Stimulated activated naive CD8-positive, alpha-beta T cell treated with anti-CD3 and anti-CD28 coated beads, Interleukin-15, amount 100 ng/mL, for 72 hours (primary cell): ENCODE measurements at regions not wholly inside any gene's neighbourhood (a gene's known extent, or its start where the extent isn't known, plus 50 kb on each side); places are given as distances from the start of the nearest gene placed in this dataset.
A peak's percentile ranks its signal among the peaks of the same experiment; 100 is the strongest.

Source experiments
- ATAC-seq: fragments of 150-1000 bp; cut with Tn5 transposase; 2 replicates; pipeline ENCODE4 v1.10.0; 2021; ENCODE audit warnings: mild to moderate bottlenecking, moderate library complexity
- DNase-seq, 2 donors: peaks; one replicate each; pipeline ENCODE4 v3.0.0; 2021 to 2022
- H3K27ac Mint-ChIP-seq, 2 donors: one replicate each; pipeline ENCODE4 v1.8.0; 2022; ENCODE audit warnings: mild to moderate bottlenecking in 2 of 2, mixed read lengths in 2 of 2, moderate library complexity in 2 of 2
- H3K27me3 Mint-ChIP-seq: one replicate; pipeline ENCODE4 v1.8.0; 2022; ENCODE audit warnings: mixed read lengths
- H3K4me1 Mint-ChIP-seq: one replicate; pipeline ENCODE4 v1.8.0; 2022; ENCODE audit warnings: mild to moderate bottlenecking, mixed read lengths
- H3K4me3 Mint-ChIP-seq, 2 donors: one replicate each; pipeline ENCODE4 v1.8.0; 2022; ENCODE audit warnings: mild to moderate bottlenecking in 2 of 2, mixed read lengths in 2 of 2, moderate library complexity in 1 of 2
- H3K9me3 Mint-ChIP-seq, 2 donors: one replicate each; pipeline ENCODE4 v1.8.0; 2022; ENCODE audit warnings: mixed read lengths in 2 of 2

- Mint-ChIP-seq H3K27me3 (no peaks in the 10 kb centered on the region), H3K9me3 (peaks cover 0 to 7% of the 10 kb centered on the region in 2 donors), H3K4me3 (no peak overlapping the region), H3K4me1 (no peaks in the 10 kb centered on the region), H3K27ac (no peak overlapping the region)
- DNase-seq (no peak), ATAC-seq (no peak)
Observed at GRCh38 chr13:62678039-62678438, 1262.4 kb upstream of the PCDH20 start.

GRCh38 chr13:62663767-62664166 is 1248.1 kb upstream of the PCDH20 start:
- no peak for ATAC-seq
- H3K27ac Mint-ChIP-seq: no peak overlapping the region
- peaks cover 11 to 14% of the 10 kb centered on the region in 2 donors for H3K9me3 Mint-ChIP-seq
- no peak overlapping the region for H3K4me3 Mint-ChIP-seq
- no peak for DNase-seq
- H3K27me3 Mint-ChIP-seq: no peaks in the 10 kb centered on the region
- H3K4me1 Mint-ChIP-seq: no peaks in the 10 kb centered on the region

GRCh38 chr13:62659365-62659764 is 1243.7 kb upstream of the PCDH20 start:
- no peaks in the 10 kb centered on the region for H3K27me3 Mint-ChIP-seq

GRCh38 chr13:62653371-62653770 is 1237.7 kb upstream of the PCDH20 start:
- Mint-ChIP-seq H3K9me3 (peaks cover 0 to 6% of the 10 kb centered on the region in 2 donors), H3K4me3 (no peak overlapping the region), H3K4me1 (no peaks in the 10 kb centered on the region), H3K27me3 (no peaks in the 10 kb centered on the region), H3K27ac (no peak overlapping the region)
- no peak for DNase-seq
- ATAC-seq: no peak

More at GRCh38 chr13:62659365-62659764, 1243.7 kb upstream of the PCDH20 start:
- DNase-seq (no peak), ATAC-seq (no peak)
- H3K9me3 Mint-ChIP-seq: peaks cover 11 to 21% of the 10 kb centered on the region in 2 donors
- no peaks in the 10 kb centered on the region for H3K4me1 Mint-ChIP-seq
- no peak overlapping the region for H3K4me3 Mint-ChIP-seq
- H3K27ac Mint-ChIP-seq: no peak overlapping the region

- ATAC-seq (no peak), DNase-seq (no peak)
- Mint-ChIP-seq H3K27me3 (no peaks in the 10 kb centered on the region), H3K4me1 (no peaks in the 10 kb centered on the region), H3K4me3 (no peak overlapping the region), H3K9me3 (peaks cover 10 to 24% of the 10 kb centered on the region in 2 donors), H3K27ac (no peak overlapping the region)
Observed at GRCh38 chr13:62643799-62644524, 1228.3 kb upstream of the PCDH20 start.

- Mint-ChIP-seq H3K27me3 (no peaks in the 10 kb centered on the region), H3K27ac (no peak overlapping the region), H3K9me3 (peaks cover 12 to 24% of the 10 kb centered on the region in 2 donors), H3K4me1 (no peaks in the 10 kb centered on the region), H3K4me3 (no peak overlapping the region)
- DNase-seq (peak in 1 of 2 donors; percentile 9), ATAC-seq (peak; percentile 78)
Observed at GRCh38 chr13:62643007-62643483, 1227.4 kb upstream of the PCDH20 start.

GRCh38 chr13:62635161-62635560 is 1219.5 kb upstream of the PCDH20 start:
- Mint-ChIP-seq H3K4me1 (no peaks in the 10 kb centered on the region), H3K9me3 (peaks cover 0 to 8% of the 10 kb centered on the region in 2 donors), H3K27ac (no peak overlapping the region), H3K27me3 (no peaks in the 10 kb centered on the region), H3K4me3 (no peak overlapping the region)
- ATAC-seq: no peak
- DNase-seq: no peak

- peaks cover 0 to 8% of the 10 kb centered on the region in 2 donors for H3K9me3 Mint-ChIP-seq
- no peak overlapping the region for H3K27ac Mint-ChIP-seq
- DNase-seq: no peak
- no peak for ATAC-seq
- no peak overlapping the region for H3K4me3 Mint-ChIP-seq
- H3K4me1 Mint-ChIP-seq: no peaks in the 10 kb centered on the region
- H3K27me3 Mint-ChIP-seq: no peaks in the 10 kb centered on the region
Observed at GRCh38 chr13:62633448-62633847, 1217.8 kb upstream of the PCDH20 start.

- ATAC-seq: no peak
- no peak for DNase-seq
- Mint-ChIP-seq H3K9me3 (peaks cover 0 to 6% of the 10 kb centered on the region in 2 donors), H3K27me3 (no peaks in the 10 kb centered on the region), H3K4me1 (no peaks in the 10 kb centered on the region), H3K27ac (no peak overlapping the region), H3K4me3 (no peak overlapping the region)
Observed at GRCh38 chr13:62631619-62632018, 1216.0 kb upstream of the PCDH20 start.

GRCh38 chr13:62631124-62631523 is 1215.5 kb upstream of the PCDH20 start:
- Mint-ChIP-seq H3K4me3 (no peak overlapping the region), H3K4me1 (no peaks in the 10 kb centered on the region), H3K9me3 (peaks cover 0 to 6% of the 10 kb centered on the region in 2 donors), H3K27ac (no peak overlapping the region), H3K27me3 (no peaks in the 10 kb centered on the region)
- ATAC-seq (no peak), DNase-seq (no peak)

- H3K27me3 Mint-ChIP-seq: no peaks in the 10 kb centered on the region
- H3K9me3 Mint-ChIP-seq: peaks cover 0 to 6% of the 10 kb centered on the region in 2 donors
- no peak for ATAC-seq
- H3K4me3 Mint-ChIP-seq: no peak overlapping the region
- DNase-seq: no peak
- H3K4me1 Mint-ChIP-seq: no peaks in the 10 kb centered on the region
- no peak overlapping the region for H3K27ac Mint-ChIP-seq
Observed at GRCh38 chr13:62629618-62630017, 1214.0 kb upstream of the PCDH20 start.

- H3K4me1 Mint-ChIP-seq: no peaks in the 10 kb centered on the region
- no peaks in the 10 kb centered on the region for H3K27me3 Mint-ChIP-seq
- no peak overlapping the region for H3K4me3 Mint-ChIP-seq
- no peak overlapping the region for H3K27ac Mint-ChIP-seq
- peaks cover 4 to 6% of the 10 kb centered on the region in 2 donors for H3K9me3 Mint-ChIP-seq
- no peak for ATAC-seq
- no peak for DNase-seq
Observed at GRCh38 chr13:62627226-62627625, 1211.6 kb upstream of the PCDH20 start.

GRCh38 chr13:62626771-62627170 is 1211.1 kb upstream of the PCDH20 start:
- no peaks in the 10 kb centered on the region for H3K27me3 Mint-ChIP-seq
- no peak for DNase-seq

GRCh38 chr13:62625214-62625881 is 1209.7 kb upstream of the PCDH20 start:
- Mint-ChIP-seq H3K27ac (no peak overlapping the region), H3K4me3 (no peak overlapping the region), H3K27me3 (no peaks in the 10 kb centered on the region), H3K9me3 (peaks cover 4 to 13% of the 10 kb centered on the region in 2 donors), H3K4me1 (no peaks in the 10 kb centered on the region)
- no peak for DNase-seq
- no peak for ATAC-seq

More at GRCh38 chr13:62626771-62627170, 1211.1 kb upstream of the PCDH20 start:
- H3K27ac Mint-ChIP-seq: no peak overlapping the region
- no peaks in the 10 kb centered on the region for H3K4me1 Mint-ChIP-seq
- H3K4me3 Mint-ChIP-seq: no peak overlapping the region
- ATAC-seq: no peak
- H3K9me3 Mint-ChIP-seq: peaks cover 4 to 6% of the 10 kb centered on the region in 2 donors

- Mint-ChIP-seq H3K27ac (no peak overlapping the region), H3K4me1 (no peaks in the 10 kb centered on the region), H3K27me3 (no peaks in the 10 kb centered on the region), H3K4me3 (no peak overlapping the region), H3K9me3 (peaks cover 11 to 16% of the 10 kb centered on the region in 2 donors)
- ATAC-seq (no peak), DNase-seq (no peak)
Observed at GRCh38 chr13:62613819-62614218, 1198.2 kb upstream of the PCDH20 start.

GRCh38 chr13:62611343-62611742 is 1195.7 kb upstream of the PCDH20 start:
- Mint-ChIP-seq H3K27me3 (no peaks in the 10 kb centered on the region), H3K9me3 (peaks cover 11 to 26% of the 10 kb centered on the region in 2 donors), H3K4me3 (no peak overlapping the region), H3K4me1 (no peaks in the 10 kb centered on the region), H3K27ac (no peak overlapping the region)
- no peak for ATAC-seq
- DNase-seq: no peak
